H9 (cell line): ENCODE measurements at regions not wholly inside any gene's neighbourhood (a gene's known extent, or its start where the extent isn't known, plus 50 kb on each side); places are given as distances from the start of the nearest gene placed in this dataset.

ENCODE experiments used
- DNase-seq: peaks from one replicate; pipeline ENCODE4 v3.0.0-alpha.2; 2017
- H2AFZ ChIP-seq: one replicate; pipeline ENCODE4 v1.6.1; 2013; ENCODE audit warnings: mild to moderate bottlenecking, low read length, control low read depth, moderate library complexity
- H2AK5ac ChIP-seq: 2 replicates; pipeline ENCODE4 v1.6.1; 2013; ENCODE audit warnings: low read length, control low read depth, mixed read lengths; ENCODE audit not compliant: insufficient read length
- H2BK120ac ChIP-seq: one replicate; pipeline ENCODE4 v1.6.1; 2013; ENCODE audit warnings: low read depth, mild to moderate bottlenecking, low read length, control low read depth, inconsistent platforms; ENCODE audit not compliant: poor library complexity, severe bottlenecking
- H2BK12ac ChIP-seq: 2 replicates; pipeline ENCODE4 v1.6.1; 2013; ENCODE audit warnings: low read length, control low read depth, mixed read lengths, low read depth; ENCODE audit not compliant: insufficient read length
- H2BK15ac ChIP-seq: 2 replicates; pipeline ENCODE4 v1.6.1; 2013; ENCODE audit warnings: low read depth, low read length, control low read depth
- H2BK20ac ChIP-seq: one replicate; pipeline ENCODE4 v1.6.1; 2013; ENCODE audit warnings: low read depth, mild to moderate bottlenecking, low read length, control low read depth, inconsistent platforms; ENCODE audit not compliant: poor library complexity, severe bottlenecking
- H2BK5ac ChIP-seq: 2 replicates; pipeline ENCODE4 v1.6.1; 2013; ENCODE audit warnings: low read length, control low read depth, mixed read lengths; ENCODE audit not compliant: insufficient read length
- H3K14ac ChIP-seq: 2 replicates; pipeline ENCODE4 v1.6.1; 2013; ENCODE audit warnings: low read length, control low read depth; ENCODE audit not compliant: insufficient read depth
- H3K18ac ChIP-seq: 2 replicates; pipeline ENCODE4 v1.6.1; 2013; ENCODE audit warnings: low read depth, mild to moderate bottlenecking, mixed read lengths, low read length, control low read depth; ENCODE audit not compliant: insufficient read length
- H3K23ac ChIP-seq: 2 replicates; pipeline ENCODE4 v1.6.1; 2013; ENCODE audit warnings: low read length, control low read depth, mixed read lengths, low read depth; ENCODE audit not compliant: insufficient read length
- H3K23me2 ChIP-seq: 2 replicates; pipeline ENCODE4 v1.6.1; 2013; ENCODE audit warnings: low read depth, mild to moderate bottlenecking, mixed read lengths, low read length, control low read depth; ENCODE audit not compliant: insufficient read length, poor library complexity, severe bottlenecking
- H3K27ac ChIP-seq: 2 replicates; pipeline ENCODE4 v1.5.1; 2013; ENCODE audit warnings: low read length, control low read depth, mixed read lengths, low read depth; ENCODE audit not compliant: insufficient read length
- H3K27me3 ChIP-seq: 2 replicates; pipeline ENCODE4 v1.6.1; 2013; ENCODE audit warnings: low read length, control low read depth, inconsistent platforms; ENCODE audit not compliant: insufficient read depth
- H3K4ac ChIP-seq: 2 replicates; pipeline ENCODE4 v1.6.1; 2013; ENCODE audit warnings: low read depth, mild to moderate bottlenecking, control low read depth, inconsistent platforms, low read length, moderate library complexity
- H3K4me1 ChIP-seq: 2 replicates; pipeline ENCODE4 v1.6.1; 2013; ENCODE audit warnings: low read length, control low read depth, inconsistent platforms; ENCODE audit not compliant: insufficient read depth
- H3K4me2 ChIP-seq: 2 replicates; pipeline ENCODE4 v1.6.1; 2013; ENCODE audit warnings: low read length, control low read depth, mixed read lengths; ENCODE audit not compliant: insufficient read length, insufficient read depth
- H3K56ac ChIP-seq: 2 replicates; pipeline ENCODE4 v1.6.1; 2013; ENCODE audit warnings: low read depth, mild to moderate bottlenecking, mixed read lengths, low read length, control low read depth; ENCODE audit not compliant: insufficient read length
- H3K79me1 ChIP-seq: 2 replicates; pipeline ENCODE4 v1.6.1; 2013; ENCODE audit warnings: low read depth, mild to moderate bottlenecking, moderate library complexity, low read length, control low read depth, inconsistent platforms; ENCODE audit not compliant: insufficient read depth, poor library complexity, severe bottlenecking
- H3K79me2 ChIP-seq: 2 replicates; pipeline ENCODE4 v1.6.1; 2013; ENCODE audit warnings: low read length, control low read depth, inconsistent platforms; ENCODE audit not compliant: insufficient read depth
- H3K9ac ChIP-seq: 2 replicates; pipeline ENCODE4 v1.6.1; 2013; ENCODE audit warnings: low read length, control low read depth, mixed read lengths; ENCODE audit not compliant: insufficient read length; ENCODE audit errors: extremely low read depth
- H3K9me3 ChIP-seq: one replicate; pipeline ENCODE4 v1.6.1; 2013; ENCODE audit warnings: low read depth, low read length, inconsistent platforms; ENCODE audit not compliant: control insufficient read depth
- H3T11ph ChIP-seq: one replicate; pipeline ENCODE4 v1.6.1; 2013; ENCODE audit warnings: mild to moderate bottlenecking, low read length, control low read depth, inconsistent platforms
- H4K20me1 ChIP-seq: one replicate; pipeline ENCODE4 v1.6.1; 2013; ENCODE audit not compliant: control insufficient read depth, insufficient read length, insufficient read depth
- H4K5ac ChIP-seq: 2 replicates; pipeline ENCODE4 v1.6.1; 2013; ENCODE audit warnings: low read depth, mild to moderate bottlenecking, mixed read lengths, low read length, control low read depth; ENCODE audit not compliant: insufficient read length
- H4K8ac ChIP-seq: replicated peaks from 2 replicates; pipeline ENCODE4 v1.6.1; 2013; ENCODE audit warnings: low read length, control low read depth, mixed read lengths, low read depth; ENCODE audit not compliant: insufficient read length
- H4K91ac ChIP-seq: 2 replicates; pipeline ENCODE4 v1.6.1; 2013; ENCODE audit warnings: low read depth, mild to moderate bottlenecking, moderate library complexity, mixed read lengths, low read length, control low read depth; ENCODE audit not compliant: insufficient read length
- H3K27ac Mint-ChIP-seq, 3 experiments: 2 replicates in 2 of 3; 3 replicates in 1 of 3; pipeline ENCODE4 v1.8.0; 2020 to 2021; ENCODE audit warnings: mixed read lengths in 3 of 3, mild to moderate bottlenecking in 1 of 3, moderate library complexity in 1 of 3
- H3K27me3 Mint-ChIP-seq: 2 replicates; pipeline ENCODE4 v1.8.0; 2021; ENCODE audit warnings: low read depth, mild to moderate bottlenecking, moderate library complexity, mixed read lengths
- H3K36me3 Mint-ChIP-seq, 3 experiments: 2 replicates in 2 of 3; 3 replicates in 1 of 3; pipeline ENCODE4 v1.8.0; 2020 to 2021; ENCODE audit warnings: low read depth in 3 of 3, mixed read lengths in 3 of 3; ENCODE audit not compliant: insufficient read depth in 1 of 3
- H3K4me1 Mint-ChIP-seq, 2 experiments: 2 replicates each; pipeline ENCODE4 v1.8.0; 2020; ENCODE audit warnings: mixed read lengths in 2 of 2
- H3K4me3 Mint-ChIP-seq, 2 experiments: 2 replicates in 1 of 2; 3 replicates in 1 of 2; pipeline ENCODE4 v1.8.0; 2020 to 2021; ENCODE audit warnings: mild to moderate bottlenecking in 2 of 2, mixed read lengths in 2 of 2, moderate library complexity in 1 of 2
- H3K9me3 Mint-ChIP-seq, 2 experiments: 2 replicates in 1 of 2; 3 replicates in 1 of 2; pipeline ENCODE4 v1.8.0; 2020; ENCODE audit warnings: mild to moderate bottlenecking in 2 of 2, mixed read lengths in 2 of 2, moderate library complexity in 1 of 2
- CTCF ChIP-seq: fragments of 200-600 bp; sonication (generic); conservative IDR thresholded peaks from 3 replicates; pipeline ENCODE4 v1.8.0; 2021; ENCODE audit warnings: antibody characterized with exemption, mild to moderate bottlenecking
- WGBS: extraction: QIAGEN DNeasy Blood & Tissue Kit; methylation state at CpG from one replicate; pipeline ENCODE4 v1.1.7; 2013; ENCODE audit warnings: missing lambda C conversion rate, low lambda C conversion rate, mixed read lengths; ENCODE audit not compliant: insufficient read length; ENCODE audit errors: extremely low coverage; 5-methylcytosine and 5-hydroxymethylcytosine counted together

GRCh38 chr11:103585401-103585800 lies 451.0 kb upstream of the DDI1 start:
- H3K23me2 ChIP-seq = no peaks in the 10 kb centered on the region
- no peak overlapping the region for H2BK15ac ChIP-seq
- no peak overlapping the region for H3K4me3 Mint-ChIP-seq
- H2BK12ac ChIP-seq = no peak overlapping the region
- no peak overlapping the region for H2AFZ ChIP-seq
- no peak overlapping the region for H3K56ac ChIP-seq
- WGBS = no CpG with 5 or more reads among the region's 2 CpGs
- peaks cover 2 to 19% of the 10 kb centered on the region in 2 experiments; a peak in 2 of 4 replicates for H3K4me1 Mint-ChIP-seq
- H2BK20ac ChIP-seq = no peak overlapping the region
- no peaks in the 10 kb centered on the region for H3K36me3 Mint-ChIP-seq
- H4K5ac ChIP-seq = no peak overlapping the region
- no peaks in the 10 kb centered on the region for H3K4me1 ChIP-seq
- H3K27ac Mint-ChIP-seq = no peak overlapping the region
- no peak overlapping the region for H4K91ac ChIP-seq
- H3K14ac ChIP-seq = no peak overlapping the region
- H2BK120ac ChIP-seq = no peak overlapping the region
- no peak overlapping the region for H3K4ac ChIP-seq
- H3K27me3 ChIP-seq = no peaks in the 10 kb centered on the region
- H3K9me3 Mint-ChIP-seq = no peaks in the 10 kb centered on the region; a peak in 1 of 5 replicates
- H4K20me1 ChIP-seq = no peaks in the 10 kb centered on the region
- no peak overlapping the region for H3K4me2 ChIP-seq
- no peak overlapping the region for H4K8ac ChIP-seq
- H3K27me3 Mint-ChIP-seq = no peaks in the 10 kb centered on the region
- no peak overlapping the region for H3K27ac ChIP-seq
- H3K79me2 ChIP-seq = no peaks in the 10 kb centered on the region
- H3K79me1 ChIP-seq = no peaks in the 10 kb centered on the region
- DNase-seq = no peak
- no peak overlapping the region for H2AK5ac ChIP-seq
- no peaks in the 10 kb centered on the region for H3K9me3 ChIP-seq
- H3T11ph ChIP-seq = no peak overlapping the region
- TF ChIP-seq CTCF = no peak
- no peak overlapping the region for H3K18ac ChIP-seq
- H2BK5ac ChIP-seq = no peak overlapping the region
- no peak overlapping the region for H3K23ac ChIP-seq
- H3K9ac ChIP-seq = no peak overlapping the region
